Transverse colon (tissue), 4 donors: ENCODE measurements at regions not wholly inside any gene's neighbourhood (a gene's known extent, or its start where the extent isn't known, plus 50 kb on each side); places are given as distances from the start of the nearest gene placed in this dataset.

ENCODE experiments used
- DNase-seq: peaks from one replicate; pipeline ENCODE4 v3.0.0-alpha.2; 2019
- H3K27ac ChIP-seq, 4 donors: fragments of 200-600 bp; sonication (generic); 2 replicates each; pipeline ENCODE4 v1.5.1; 2016 to 2018; ENCODE audit warnings: inconsistent platforms in 4 of 4
- H3K27me3 ChIP-seq: fragments of 200-600 bp; sonication (generic); 2 replicates; pipeline ENCODE4 v1.5.1; 2017; ENCODE audit warnings: inconsistent platforms
- H3K36me3 ChIP-seq, 4 donors: fragments of 200-600 bp; sonication (generic); 2 replicates each; pipeline ENCODE4 v1.5.1; 2017 to 2019; ENCODE audit warnings: inconsistent platforms in 4 of 4
- H3K4me1 ChIP-seq, 4 donors: fragments of 200-600 bp; sonication (generic); 2 replicates each; pipeline ENCODE4 v1.5.1; 2017 to 2020; ENCODE audit warnings: inconsistent platforms in 4 of 4
- H3K4me3 ChIP-seq, 4 donors: fragments of 200-600 bp; sonication (generic); 1 replicate in 1 of 4; 2 replicates in 3 of 4; pipeline versions ENCODE4 v1.5.1 to v1.6.1; 2017 to 2019; ENCODE audit warnings: inconsistent platforms in 4 of 4
- H3K9me3 ChIP-seq, 2 donors: fragments of 200-600 bp; sonication (generic); 2 replicates each; pipeline ENCODE4 v1.5.1; 2017 to 2019; ENCODE audit warnings: inconsistent platforms in 2 of 2
- CTCF ChIP-seq, 5 experiments: fragments of 200-600 bp in 3 of 5; fragments of 450-650 bp in 2 of 5; sonication (generic) in 3 of 5; IDR thresholded peaks; 1 replicate in 2 of 5; 2 replicates in 3 of 5; pipeline ENCODE4 v1.5.1; 2016 to 2017; ENCODE audit warnings: antibody characterized with exemption in 5 of 5, inconsistent platforms in 3 of 5, mild to moderate bottlenecking in 2 of 5, moderate library complexity in 1 of 5
- EP300 ChIP-seq: sonication (generic); formaldehyde crosslinking; IDR thresholded peaks from one replicate; pipeline ENCODE4 v1.6.1; 2017; ENCODE audit warnings: antibody characterized with exemption, low read depth
- POLR2A ChIP-seq: fragments of 450-650 bp; IDR thresholded peaks from one replicate; pipeline ENCODE4 v1.6.1; 2016; ENCODE audit warnings: antibody characterized with exemption, mild to moderate bottlenecking, moderate library complexity
- POLR2AphosphoS5 ChIP-seq, 3 donors: sonication (generic); formaldehyde crosslinking; IDR thresholded peaks; one replicate each; pipeline ENCODE4 v1.6.1; 2016; ENCODE audit warnings: antibody characterized with exemption in 3 of 3
- WGBS, 2 donors: methylation state at CpG; one replicate each; pipeline ENCODE4 v1.1.5; 2018; ENCODE audit warnings: low coverage in 1 of 2; 5-methylcytosine and 5-hydroxymethylcytosine counted together
- in situ Hi-C, 4 donors: fragments of 200-750 bp; cut with MboI; loops; one replicate each; pipeline versions ENCODE4 v1.15.0 to v1.15.1; 2017; ENCODE audit warnings: low sequenced_read_pairs in 3 of 4, low pct_ligation_motif_present in 1 of 4, low pct_unique_long_range_greater_than_20kb in 1 of 4
- intact Hi-C: fragments of 100-400 bp; cut with DNase I; formaldehyde crosslinking; loops from one replicate; pipeline ENCODE4 v1.15.1; 2023; ENCODE audit warnings: low total_unique reads

- Histone ChIP-seq H3K4me3 (no peak overlapping the region), H3K27ac (no peak overlapping the region), H3K9me3 (no peaks in the 10 kb centered on the region), H3K27me3 (no peaks in the 10 kb centered on the region), H3K36me3 (no peaks in the 10 kb centered on the region), H3K4me1 (no peaks in the 10 kb centered on the region)
- TF ChIP-seq CTCF (IDR thresholded peaks at IDR 0.05) (no peak), POLR2A (no peak), POLR2AphosphoS5 (IDR thresholded peaks at IDR 0.05) (no peak)
- no peak for DNase-seq
- in situ Hi-C loops, result no loop called here
- WGBS, 2 donors, result 50 to 53% methylated on average over 1 of the region's 1 CpG
- intact Hi-C loops, result no loop called here
Observed at GRCh38 chr2:144896341-144896740, 376.4 kb upstream of the ZEB2 start.

DNA sequence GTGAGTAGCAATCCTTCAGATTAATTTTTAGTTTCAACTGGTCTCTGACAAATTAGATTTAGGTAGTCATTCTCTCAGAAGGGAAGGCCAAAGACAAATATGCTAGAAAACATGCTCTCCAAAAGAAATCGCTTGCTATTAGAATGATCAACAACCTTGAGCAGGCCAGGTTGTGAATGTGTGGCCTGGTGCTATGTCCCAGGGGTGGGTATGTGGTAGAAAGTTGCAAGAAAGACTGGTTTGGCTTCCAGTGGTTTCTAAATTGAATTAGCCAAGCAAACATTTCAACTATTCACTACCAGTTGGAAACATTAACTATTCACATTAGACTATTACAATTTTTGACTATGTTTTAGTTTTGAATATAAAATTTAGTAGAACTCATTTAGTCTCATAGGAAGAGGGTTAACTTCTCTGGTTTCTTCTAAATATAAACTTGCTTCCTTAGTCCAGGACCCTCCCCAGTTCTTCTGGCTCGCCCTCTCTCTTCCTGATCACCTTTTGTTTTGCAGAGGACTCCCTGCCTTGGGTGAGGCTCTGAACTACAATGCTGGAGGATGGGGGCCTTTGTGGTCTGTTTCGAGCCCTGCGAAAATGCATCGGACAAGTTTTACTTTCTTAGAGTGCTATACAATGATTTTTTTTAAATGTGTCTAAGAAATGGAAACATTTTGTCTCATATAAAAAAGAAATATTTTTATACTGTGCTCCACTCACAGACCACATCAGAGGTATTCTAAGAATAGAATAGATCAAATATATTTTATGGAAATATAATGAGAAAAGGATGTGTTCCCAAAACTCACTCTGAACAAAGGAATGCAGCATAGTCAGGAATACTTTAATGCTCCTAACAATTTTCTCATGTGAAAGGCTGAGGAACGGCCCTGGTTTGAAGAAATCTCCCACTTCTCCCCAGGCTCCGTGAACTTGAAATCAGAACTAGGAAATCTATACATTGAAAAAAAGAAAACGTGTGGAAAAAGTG lies 375.0 kb upstream of the ZEB2 start:
- H3K27me3 ChIP-seq, result no peaks in the 10 kb centered on the region
- WGBS, 2 donors, result 79 to 81% methylated on average over 8 of the region's 8 CpGs
- H3K36me3 ChIP-seq, result no peaks in the 10 kb centered on the region
- H3K27ac ChIP-seq, result no peak overlapping the region
- no peak for TF ChIP-seq EP300
- H3K4me1 ChIP-seq, result no peaks in the 10 kb centered on the region
- no peak for DNase-seq
- in situ Hi-C loops, result no loop called here
- intact Hi-C loops, result no loop called here
- H3K9me3 ChIP-seq, result no peaks in the 10 kb centered on the region
- H3K4me3 ChIP-seq, result no peak overlapping the region

DNA sequence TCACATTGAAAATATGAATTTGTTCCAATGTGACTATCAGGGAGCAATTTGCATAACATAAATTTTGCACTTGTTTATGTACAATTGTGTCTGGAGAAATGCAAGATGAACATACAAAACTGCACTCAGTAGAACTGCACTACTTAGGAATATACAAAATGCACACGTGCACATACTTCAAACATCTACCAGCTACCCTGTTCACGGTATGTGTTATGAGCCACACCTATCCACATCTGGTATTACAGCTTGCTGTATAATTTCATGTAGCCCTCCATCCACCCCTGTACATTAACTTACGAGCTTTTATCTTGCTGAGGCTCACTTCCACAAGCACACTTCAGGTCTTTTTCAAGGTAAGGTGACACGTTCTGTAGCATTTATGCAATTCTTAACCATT lies 373.5 kb upstream of the ZEB2 start:
- H3K27ac ChIP-seq, result no peak overlapping the region
- intact Hi-C loops (no loop called here), in situ Hi-C loops (no loop called here)
- no peaks in the 10 kb centered on the region for H3K27me3 ChIP-seq
- H3K4me1 ChIP-seq, result no peaks in the 10 kb centered on the region
- no peak for DNase-seq
- H3K36me3 ChIP-seq, result no peaks in the 10 kb centered on the region
- WGBS, 2 donors, result 74 to 78% methylated on average over 4 of the region's 4 CpGs
- no peak overlapping the region for H3K4me3 ChIP-seq
- no peaks in the 10 kb centered on the region for H3K9me3 ChIP-seq
- TF ChIP-seq POLR2AphosphoS5 (IDR thresholded peaks at IDR 0.05) (no peak), CTCF (IDR thresholded peaks at IDR 0.05) (no peak), POLR2A (no peak), EP300 (no peak)

- Histone ChIP-seq H3K4me3 (no peak overlapping the region), H3K9me3 (no peaks in the 10 kb centered on the region), H3K27me3 (no peaks in the 10 kb centered on the region), H3K27ac (no peak overlapping the region), H3K36me3 (no peaks in the 10 kb centered on the region), H3K4me1 (peaks cover 0 to 3% (median 0%) of the 10 kb centered on the region in 4 donors)
- TF ChIP-seq EP300 (no peak), CTCF (IDR thresholded peaks at IDR 0.05) (no peak), POLR2A (no peak), POLR2AphosphoS5 (IDR thresholded peaks at IDR 0.05) (no peak)
- in situ Hi-C loops, result no loop called here
- WGBS, 2 donors, result 46 to 50% methylated on average over 1 of the region's 1 CpG
- no peak for DNase-seq
- intact Hi-C loops, result no loop called here
Observed at GRCh38 chr2:144890828-144891227, 370.9 kb upstream of the ZEB2 start.
